AG04449 (cell line): ENCODE measurements at regions not wholly inside any gene's neighbourhood (a gene's known extent, or its start where the extent isn't known, plus 50 kb on each side); places are given as distances from the start of the nearest gene placed in this dataset.

Source experiments
- CTCF ChIA-PET: fragments of 350-600 bp; formaldehyde crosslinking; extraction: SDS; loops from one replicate; lab custom pipeline; 2021; ENCODE audit warnings: antibody characterized with exemption; lab: Yijun Ruan, JAX
- POLR2A ChIA-PET: fragments of 400-600, 350-600 bp; formaldehyde crosslinking; extraction: SDS; loops from one replicate; lab custom pipeline; 2020; ENCODE audit warnings: antibody characterized with exemption, inconsistent platforms; lab: Yijun Ruan, JAX
- DNase-seq: peaks from one replicate; pipeline ENCODE4 v3.0.0-alpha.2; 2010; ENCODE audit warnings: low read depth, low spot score
- H3K4me3 ChIP-seq: 2 replicates; pipeline ENCODE4 v1.5.1; 2011; ENCODE audit warnings: low read depth, mild to moderate bottlenecking, control low read depth, low read length
- CTCF ChIP-seq: IDR thresholded peaks from one replicate; pipeline ENCODE4 v1.5.1; 2011; ENCODE audit warnings: mild to moderate bottlenecking, moderate library complexity, low read length, control low read depth, inconsistent platforms; ENCODE audit not compliant: insufficient read depth; ENCODE audit errors: missing control alignments

GRCh38 chr5:86371061-86371460 lies 246.7 kb upstream of the COX7C start:
- DNase-seq = no peak
- ChIA-PET POLR2A (no interaction called here), CTCF (no interaction called here)
- TF ChIP-seq CTCF = no peak
- H3K4me3 ChIP-seq = no peak overlapping the region

- POLR2A ChIA-PET = no interaction called here
- DNase-seq = no peak
- CTCF ChIA-PET = no interaction called here
- TF ChIP-seq CTCF = no peak
- H3K4me3 ChIP-seq = no peak overlapping the region
Observed at GRCh38 chr5:86374611-86375010, 243.1 kb upstream of the COX7C start.

GRCh38 chr5:86376214-86376613 lies 241.5 kb upstream of the COX7C start:
- no peak overlapping the region for H3K4me3 ChIP-seq
- ChIA-PET POLR2A (no interaction called here), CTCF (no interaction called here)
- DNase-seq = no peak
- no peak for TF ChIP-seq CTCF

GRCh38 chr5:86403190-86403589 lies 214.6 kb upstream of the COX7C start:
- no peak for DNase-seq
- ChIA-PET POLR2A (no interaction called here), CTCF (no interaction called here)

GRCh38 chr5:86404256-86404655 lies 213.5 kb upstream of the COX7C start:
- ChIA-PET CTCF (no interaction called here), POLR2A (no interaction called here)
- H3K4me3 ChIP-seq = no peak overlapping the region
- no peak for DNase-seq
- TF ChIP-seq CTCF = no peak

More at GRCh38 chr5:86403190-86403589, 214.6 kb upstream of the COX7C start:
- no peak overlapping the region for H3K4me3 ChIP-seq
- no peak for TF ChIP-seq CTCF

GRCh38 chr5:86407711-86408110 lies 210.0 kb upstream of the COX7C start:
- ChIA-PET CTCF (no interaction called here), POLR2A (no interaction called here)
- DNase-seq = no peak
- TF ChIP-seq CTCF = no peak
- H3K4me3 ChIP-seq = no peak overlapping the region
